Activated B cell treated with CpG ODN at 0.5 μM for 24 hours (primary cell): ENCODE measurements at regions not wholly inside any gene's neighbourhood (a gene's known extent, or its start where the extent isn't known, plus 50 kb on each side); places are given as distances from the start of the nearest gene placed in this dataset.

Experiments
- ATAC-seq: fragments of 200-7000 bp; cut with Tn5 transposase; one replicate; pipeline ENCODE4 v1.10.0; 2021; ENCODE audit warnings: low read depth, mild to moderate bottlenecking, moderate library complexity
- CTCF ChIA-PET: fragments of 350-600 bp; sonication (Branson Sonifier 250); formaldehyde crosslinking; loops from one replicate; lab custom pipeline; 2021; ENCODE audit warnings: antibody characterized with exemption; lab: Charles Lee
- POLR2A ChIA-PET: fragments of 350-600 bp; sonication (Branson Sonifier 250); formaldehyde crosslinking; loops from one replicate; lab custom pipeline; 2021; ENCODE audit warnings: antibody characterized with exemption; lab: Charles Lee
- DNase-seq: peaks from one replicate; pipeline ENCODE4 v3.0.0; 2022
- H3K27ac Mint-ChIP-seq: one replicate; pipeline ENCODE4 v1.8.0; 2020; ENCODE audit warnings: mixed read lengths
- H3K27me3 Mint-ChIP-seq: one replicate; pipeline ENCODE4 v1.8.0; 2021; ENCODE audit warnings: mixed read lengths
- H3K36me3 Mint-ChIP-seq: one replicate; pipeline ENCODE4 v1.8.0; 2021; ENCODE audit warnings: low read depth, mixed read lengths
- H3K4me1 Mint-ChIP-seq: one replicate; pipeline ENCODE4 v1.8.0; 2021; ENCODE audit warnings: mixed read lengths
- H3K4me3 Mint-ChIP-seq: one replicate; pipeline ENCODE4 v1.8.0; 2020; ENCODE audit warnings: mild to moderate bottlenecking, mixed read lengths
- H3K9me3 Mint-ChIP-seq: one replicate; pipeline ENCODE4 v1.8.0; 2020; ENCODE audit warnings: mixed read lengths
- CTCF ChIP-seq: fragments of 200-600 bp; IDR thresholded peaks from one replicate; pipeline ENCODE4 v1.8.0; 2022; ENCODE audit warnings: antibody characterized with exemption, mild to moderate bottlenecking
- intact Hi-C: fragments of 100-400 bp; cut with micrococcal nuclease; formaldehyde crosslinking; loops from one replicate; pipeline ENCODE4 v1.15.1; 2024

DNA sequence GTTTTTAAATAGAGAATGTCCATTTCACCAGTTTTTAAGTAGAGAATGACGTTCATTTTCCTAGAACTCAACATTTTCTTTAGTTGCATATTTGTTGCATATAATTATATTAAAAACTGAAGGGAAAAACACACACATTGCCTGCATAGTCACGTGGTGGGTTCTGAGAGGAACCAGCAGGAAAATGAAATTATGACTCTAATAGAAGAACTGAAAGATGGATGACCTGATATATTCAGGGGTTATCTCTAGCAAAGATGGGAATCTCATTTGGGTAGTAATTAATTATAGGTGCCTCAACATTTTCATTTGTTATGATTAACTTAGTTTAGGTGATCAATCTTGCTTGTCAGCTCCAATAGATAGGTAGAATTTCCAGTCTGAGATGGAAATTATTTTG lies 288.3 kb downstream of the TRIB2 start:
- H3K4me3 Mint-ChIP-seq, result no peak overlapping the region
- ChIA-PET POLR2A (no interaction called here), CTCF (interaction anchor here (0.6 to 3.4 kb wide), 3 partner anchors 11 to 1175 kb away, joined by 3 to 62 read pairs (median 3); partner anchors contain the start of gene TRIB2)
- H3K9me3 Mint-ChIP-seq, result no peaks in the 10 kb centered on the region
- no peak for TF ChIP-seq CTCF
- H3K27me3 Mint-ChIP-seq, result peaks cover 10% of the 10 kb centered on the region
- H3K4me1 Mint-ChIP-seq, result peaks cover 3% of the 10 kb centered on the region
- no peaks in the 10 kb centered on the region for H3K36me3 Mint-ChIP-seq
- ATAC-seq (no peak), DNase-seq (no peak)
- no peak overlapping the region for H3K27ac Mint-ChIP-seq
- intact Hi-C loops, result loop anchor here (5.0 kb wide), 1 partner anchor 1418 kb away; no protein-coding TSS in a partner anchor

GRCh38 chr2:13005761-13006335 lies 289.1 kb downstream of the TRIB2 start:
- H3K27ac Mint-ChIP-seq, result no peak overlapping the region
- DNase-seq, result no peak
- no peak for ATAC-seq
- peaks cover 3% of the 10 kb centered on the region for H3K4me1 Mint-ChIP-seq
- peaks cover 12% of the 10 kb centered on the region for H3K27me3 Mint-ChIP-seq
- no peaks in the 10 kb centered on the region for H3K9me3 Mint-ChIP-seq
- CTCF ChIA-PET, result interaction anchor here (1.0 to 3.4 kb wide), 11 partner anchors 10 to 1529 kb away, joined by 3 to 62 read pairs (median 12); partner anchors contain the start of gene TRIB2
- POLR2A ChIA-PET, result no interaction called here
- H3K4me3 Mint-ChIP-seq, result no peak overlapping the region
- no peaks in the 10 kb centered on the region for H3K36me3 Mint-ChIP-seq
- TF ChIP-seq CTCF, result no peak
- intact Hi-C loops, result loop anchor here (2.0 to 5.0 kb wide), 5 partner anchors 75 to 1419 kb away; no protein-coding TSS in a partner anchor

- Mint-ChIP-seq H3K27me3 (peaks cover 12% of the 10 kb centered on the region), H3K4me1 (peaks cover 3% of the 10 kb centered on the region), H3K4me3 (no peak overlapping the region), H3K27ac (no peak overlapping the region), H3K9me3 (no peaks in the 10 kb centered on the region), H3K36me3 (no peaks in the 10 kb centered on the region)
- TF ChIP-seq CTCF, result no peak
- CTCF ChIA-PET, result interaction anchor here (0.5 to 3.4 kb wide), 26 partner anchors 10 to 1560 kb away, joined by 3 to 62 read pairs (median 5); partner anchors contain the start of gene TRIB2
- ATAC-seq, result no peak
- POLR2A ChIA-PET, result no interaction called here
- intact Hi-C loops, result loop anchor here (2.0 to 5.0 kb wide), 5 partner anchors 76 to 1419 kb away; no protein-coding TSS in a partner anchor
- DNase-seq, result no peak
Observed at GRCh38 chr2:13006426-13006825, 289.7 kb downstream of the TRIB2 start.

- Mint-ChIP-seq H3K4me1 (peaks cover 3% of the 10 kb centered on the region), H3K4me3 (no peak overlapping the region), H3K27me3 (peaks cover 17% of the 10 kb centered on the region), H3K9me3 (no peaks in the 10 kb centered on the region), H3K27ac (no peak overlapping the region), H3K36me3 (no peaks in the 10 kb centered on the region)
- DNase-seq, result peak; percentile 21
- POLR2A ChIA-PET, result interaction anchor here (0.9 kb wide), 1 partner anchor 1178 kb away, joined by 5 read pairs; no protein-coding TSS in a partner anchor
- intact Hi-C loops, result loop anchor here (1.0 to 5.0 kb wide), 12 partner anchors 76 to 1529 kb away; partner anchors contain the start of gene TRIB2
- CTCF ChIA-PET, result interaction anchor here (0.5 to 3.4 kb wide), 34 partner anchors 10 to 1874 kb away, joined by 3 to 62 read pairs (median 4); partner anchors contain the start of gene TRIB2
- ATAC-seq, result peak; percentile 65
- peak; percentile 30 for TF ChIP-seq CTCF
Observed at GRCh38 chr2:13006829-13007717, 290.3 kb downstream of the TRIB2 start.
